8988T (cell line): ENCODE measurements at regions not wholly inside any gene's neighbourhood (a gene's known extent, or its start where the extent isn't known, plus 50 kb on each side); places are given as distances from the start of the nearest gene placed in this dataset.

ENCODE experiments used
- DNase-seq: peaks from one replicate; pipeline ENCODE4 v3.0.0; 2011

- DNase-seq: no peak
Observed at GRCh38 chr2:19538411-19538963, 180.1 kb upstream of the OSR1 start.

GRCh38 chr2:19536136-19536535 is 177.7 kb upstream of the OSR1 start:
- DNase-seq: no peak

- DNase-seq: no peak
Observed at GRCh38 chr2:19532547-19533196, 174.2 kb upstream of the OSR1 start.

GRCh38 chr2:19529677-19530076 is 171.3 kb upstream of the OSR1 start:
- no peak for DNase-seq

- DNase-seq: no peak
Observed at GRCh38 chr2:19527771-19528170, 169.3 kb upstream of the OSR1 start.

GRCh38 chr2:19525313-19525712 is 166.9 kb upstream of the OSR1 start:
- no peak for DNase-seq

- DNase-seq: no peak
Observed at GRCh38 chr2:19519045-19519444, 160.6 kb upstream of the OSR1 start.

GRCh38 chr2:19507137-19507536 is 148.7 kb upstream of the OSR1 start:
- DNase-seq: no peak

GRCh38 chr2:19505199-19506136 is 147.0 kb upstream of the OSR1 start:
- DNase-seq: no peak

GRCh38 chr2:19504400-19505198 is 146.2 kb upstream of the OSR1 start:
- no peak for DNase-seq

- DNase-seq: no peak
Observed at GRCh38 chr2:19503915-19504314, 145.5 kb upstream of the OSR1 start.

GRCh38 chr2:19503406-19503805 is 145.0 kb upstream of the OSR1 start:
- DNase-seq: no peak

- DNase-seq: no peak
Observed at GRCh38 chr2:19500126-19500525, 141.7 kb upstream of the OSR1 start.

- DNase-seq: no peak
Observed at GRCh38 chr2:19496646-19497045, 138.2 kb upstream of the OSR1 start.

- no peak for DNase-seq
Observed at GRCh38 chr2:19494241-19494640, 135.8 kb upstream of the OSR1 start.

- no peak for DNase-seq
Observed at GRCh38 chr2:19491796-19492195, 133.4 kb upstream of the OSR1 start.

- no peak for DNase-seq
Observed at GRCh38 chr2:19490846-19491435, 132.5 kb upstream of the OSR1 start.

- no peak for DNase-seq
Observed at GRCh38 chr2:19488009-19488691, 129.7 kb upstream of the OSR1 start.

GRCh38 chr2:19484736-19485135 is 126.3 kb upstream of the OSR1 start:
- DNase-seq: no peak

- DNase-seq: no peak
Observed at GRCh38 chr2:19480673-19481072, 122.2 kb upstream of the OSR1 start.

- no peak for DNase-seq
Observed at GRCh38 chr2:19479666-19480065, 121.2 kb upstream of the OSR1 start.

- DNase-seq: no peak
Observed at GRCh38 chr2:19478409-19478808, 120.0 kb upstream of the OSR1 start.
